Cerebellar cortex (tissue), 1 donor: ENCODE measurements at regions not wholly inside any gene's neighbourhood (a gene's known extent, or its start where the extent isn't known, plus 50 kb on each side); places are given as distances from the start of the nearest gene placed in this dataset.
A peak's percentile ranks its signal among the peaks of the same experiment; 100 is the strongest.

Experiments used
- DNase-seq: peaks from one replicate; pipeline ENCODE4 v3.0.0-alpha.2; 2015; ENCODE audit warnings: low spot score

- no peak for DNase-seq
These were observed 208.1 kb upstream of the THSD7B start for GRCh38 chr2:136557203-136557602.

DNA sequence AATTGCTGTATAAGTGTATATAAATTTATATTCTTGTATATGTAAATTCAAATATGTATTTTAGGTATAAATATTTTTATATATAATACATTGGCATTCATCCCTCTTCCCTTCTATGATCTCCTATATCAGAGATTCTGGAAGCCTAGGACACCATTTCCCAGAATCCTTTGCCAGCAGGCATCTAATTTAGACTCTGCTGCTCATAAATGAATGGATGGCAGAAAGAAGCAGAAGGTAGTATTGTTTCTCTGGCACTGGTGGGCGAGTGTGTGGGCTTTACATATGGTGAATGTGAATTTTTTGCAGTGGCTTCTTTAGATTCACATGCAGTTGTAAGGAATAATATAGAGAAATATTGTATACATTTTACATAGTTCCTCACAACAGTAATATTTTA is 215.2 kb upstream of the THSD7B start:
- no peak for DNase-seq

DNA sequence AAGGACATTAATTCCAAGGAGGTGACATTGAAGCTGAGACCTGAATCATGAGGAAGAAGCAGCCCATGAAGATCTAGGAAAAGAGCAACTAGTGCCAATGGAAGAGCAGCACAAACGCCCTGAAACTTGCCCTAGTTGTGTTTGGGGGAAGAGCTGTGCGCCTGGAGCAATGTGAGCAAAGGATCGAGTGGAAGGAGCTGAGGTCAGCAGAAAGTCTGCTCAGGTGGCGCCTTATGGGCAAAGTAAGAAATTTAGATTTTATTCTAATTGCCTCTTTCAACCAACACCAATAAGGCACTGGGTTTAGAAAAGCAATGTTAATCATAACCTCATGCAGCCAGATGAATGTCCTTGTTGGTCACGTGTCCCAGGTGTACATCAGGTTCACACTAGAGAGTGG is 226.0 kb upstream of the THSD7B start:
- DNase-seq: no peak

DNA sequence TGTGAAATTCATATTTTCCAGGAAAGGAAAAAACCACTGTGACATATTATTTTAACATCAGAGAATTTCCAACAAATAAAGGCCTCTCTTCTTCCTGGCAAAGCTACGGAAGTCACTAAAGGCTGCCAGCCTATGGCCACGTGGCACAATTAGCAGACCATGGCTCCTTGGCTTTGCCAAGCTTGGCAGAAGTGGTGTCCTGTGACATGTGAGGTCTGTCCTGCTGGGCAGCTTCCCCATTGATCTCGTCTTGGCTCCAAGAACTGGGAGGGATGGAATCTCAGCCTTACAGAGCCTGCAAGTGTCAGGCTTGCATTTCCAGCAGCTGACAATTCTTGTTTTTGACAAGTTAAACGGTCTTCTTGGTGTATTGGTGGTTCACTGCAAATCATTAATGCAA is 226.9 kb upstream of the THSD7B start:
- peak; percentile 78 for DNase-seq

GRCh38 chr2:136534811-136535210 is 230.5 kb upstream of the THSD7B start:
- DNase-seq: no peak

- no peak for DNase-seq
These were observed 233.2 kb upstream of the THSD7B start for GRCh38 chr2:136532171-136532570.

- no peak for DNase-seq
These were observed 233.6 kb upstream of the THSD7B start for GRCh38 chr2:136531731-136532130.

DNA sequence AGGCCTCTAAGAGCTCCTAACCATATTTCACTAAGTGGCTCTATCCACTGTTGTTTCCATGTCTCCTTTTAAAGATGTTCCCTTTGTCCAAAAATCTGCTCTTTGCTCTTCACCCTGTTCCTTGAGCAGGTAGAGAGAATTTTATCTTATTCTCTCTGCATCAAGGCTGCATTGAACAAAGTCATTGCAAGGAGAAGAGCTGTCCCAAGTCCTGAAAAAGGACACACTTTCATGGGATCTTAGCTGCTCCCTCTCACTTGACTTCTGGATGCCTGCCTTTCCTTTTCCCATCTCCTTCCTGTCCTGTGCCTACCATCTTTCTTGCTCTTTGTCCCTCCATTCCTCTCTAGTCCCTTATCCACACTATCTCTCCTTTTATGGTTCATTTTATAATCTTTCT is 235.2 kb upstream of the THSD7B start:
- DNase-seq: no peak

DNA sequence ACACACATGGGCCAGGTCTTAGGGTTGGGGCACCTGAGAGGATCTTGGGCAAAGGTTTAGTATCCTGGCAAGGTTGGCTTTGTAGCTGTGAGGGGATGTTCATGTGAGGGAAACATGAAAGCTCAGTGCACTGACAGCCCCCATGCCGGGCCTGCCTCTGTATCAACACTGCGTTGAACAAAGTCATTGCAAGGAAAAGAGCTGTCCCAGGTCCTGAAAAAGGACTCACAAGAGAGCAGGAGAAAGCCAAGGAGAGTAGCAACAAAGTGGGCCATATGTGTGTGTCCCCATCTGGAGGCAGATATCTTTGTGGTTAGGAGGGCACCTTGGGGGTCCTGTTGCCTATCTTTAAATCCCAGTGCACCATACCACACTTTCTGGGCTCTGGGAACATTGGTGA is 237.8 kb upstream of the THSD7B start:
- DNase-seq: no peak

- no peak for DNase-seq
These were observed 242.6 kb upstream of the THSD7B start for GRCh38 chr2:136522724-136523123.

DNA sequence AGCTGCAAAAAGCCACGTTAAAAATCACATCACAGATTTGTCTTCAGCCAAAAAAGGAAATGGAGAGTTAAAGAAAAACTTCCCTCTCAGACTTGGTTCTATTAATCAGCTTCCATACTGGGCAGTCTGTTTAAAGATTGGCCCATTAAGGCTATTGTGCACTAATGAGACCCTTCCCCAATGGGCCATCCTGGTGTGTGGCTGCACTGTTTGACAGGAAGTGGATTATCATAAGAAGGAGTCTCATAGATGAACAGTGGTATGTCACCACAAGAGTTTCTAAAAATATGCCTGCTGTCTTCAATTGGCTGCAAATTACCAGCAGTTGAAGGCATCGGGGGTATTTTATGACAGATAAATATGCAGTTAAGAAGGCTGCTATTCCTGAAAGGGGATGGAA is 247.6 kb upstream of the THSD7B start:
- no peak for DNase-seq

- no peak for DNase-seq
These were observed 255.1 kb upstream of the THSD7B start for GRCh38 chr2:136510244-136510643.

- DNase-seq: no peak
These were observed 259.9 kb upstream of the THSD7B start for GRCh38 chr2:136505462-136505861.

- no peak for DNase-seq
These were observed 262.7 kb upstream of the THSD7B start for GRCh38 chr2:136502660-136503059.

DNA sequence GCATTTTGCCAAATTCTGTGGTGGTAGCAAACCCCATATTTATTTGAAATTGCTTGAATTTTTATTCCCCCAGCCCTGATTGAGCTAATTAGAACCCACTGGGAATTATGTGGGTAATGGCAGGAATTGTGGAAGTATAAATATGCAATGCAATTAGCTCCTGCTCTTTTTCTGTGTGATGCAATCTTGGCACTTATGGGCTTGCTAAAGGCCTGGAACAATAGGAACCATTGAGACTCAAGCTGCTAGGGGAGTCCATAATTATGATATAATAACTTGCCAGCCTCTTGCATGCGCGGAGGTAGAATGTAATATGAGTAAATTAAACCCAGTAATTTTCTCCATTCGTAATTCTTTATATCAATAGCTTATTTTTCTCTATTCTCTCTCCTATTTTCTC is 267.6 kb upstream of the THSD7B start:
- DNase-seq: no peak

DNA sequence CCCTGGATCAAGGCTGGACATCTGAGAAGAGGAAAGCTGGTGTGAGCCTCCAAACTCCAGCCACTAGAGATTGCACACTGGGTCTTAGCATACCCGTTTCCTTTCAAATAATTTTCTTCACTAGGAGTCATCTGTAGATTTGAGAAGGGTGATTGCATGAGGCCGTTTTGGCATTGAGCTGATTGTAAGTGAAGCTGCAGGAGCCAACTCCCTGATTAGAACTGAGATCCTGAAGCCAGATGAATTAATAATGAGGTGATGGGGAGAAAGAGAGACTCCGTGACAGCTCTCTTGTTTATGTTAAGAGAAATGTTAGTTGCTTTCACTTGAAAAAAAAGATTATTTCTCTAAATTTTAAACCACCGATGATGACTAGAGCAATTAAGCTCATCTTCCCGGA is 268.4 kb upstream of the THSD7B start:
- DNase-seq: no peak

GRCh38 chr2:136495636-136496035 is 269.7 kb upstream of the THSD7B start:
- DNase-seq: no peak

DNA sequence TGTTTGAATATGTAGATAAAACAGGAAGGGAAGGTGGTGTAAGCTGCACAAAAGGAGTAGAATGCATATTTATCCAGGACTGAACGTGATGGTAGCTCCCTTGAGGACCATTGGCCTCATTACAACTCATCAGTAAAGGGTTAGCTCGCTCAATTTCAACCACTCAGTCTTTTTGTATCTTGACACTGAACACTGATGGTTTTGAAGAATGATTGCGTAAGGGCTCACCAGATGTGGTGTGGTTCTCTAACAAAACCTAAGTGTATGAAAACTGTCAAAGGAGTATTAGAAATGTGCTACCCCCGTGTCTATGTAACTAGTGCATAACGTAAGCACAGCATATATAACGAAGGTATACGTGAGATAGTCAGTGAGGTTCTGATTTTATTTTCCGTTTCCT is 272.4 kb upstream of the THSD7B start:
- DNase-seq: no peak

- DNase-seq: no peak
These were observed 275.2 kb upstream of the THSD7B start for GRCh38 chr2:136490100-136490499.

GRCh38 chr2:136487421-136487820 is 277.9 kb upstream of the THSD7B start:
- DNase-seq: no peak

GRCh38 chr2:136486115-136486514 is 279.2 kb upstream of the THSD7B start:
- DNase-seq: no peak

DNA sequence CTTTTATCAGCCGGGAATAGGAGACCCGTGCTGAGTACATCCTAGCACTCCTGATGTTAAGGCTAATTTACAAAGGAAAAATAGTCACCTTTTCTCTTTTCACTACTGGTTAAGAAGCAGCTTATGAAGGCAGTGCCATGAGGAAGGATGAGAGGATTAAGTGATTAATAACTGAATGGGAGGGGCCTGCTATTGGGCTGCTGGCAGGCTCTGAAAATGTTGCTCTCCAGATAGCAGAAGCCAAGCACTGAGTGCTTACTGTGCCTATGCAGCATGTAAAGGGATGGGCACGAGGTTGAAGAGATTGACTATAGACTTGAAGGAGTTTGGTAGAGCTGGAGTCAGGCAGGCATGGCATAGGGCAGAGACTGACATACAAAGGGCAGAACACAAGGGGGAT is 282.4 kb upstream of the THSD7B start:
- no peak for DNase-seq

- DNase-seq: no peak
These were observed 283.3 kb upstream of the THSD7B start for GRCh38 chr2:136482006-136482405.

- DNase-seq: no peak
These were observed 285.6 kb upstream of the THSD7B start for GRCh38 chr2:136479696-136480095.

DNA sequence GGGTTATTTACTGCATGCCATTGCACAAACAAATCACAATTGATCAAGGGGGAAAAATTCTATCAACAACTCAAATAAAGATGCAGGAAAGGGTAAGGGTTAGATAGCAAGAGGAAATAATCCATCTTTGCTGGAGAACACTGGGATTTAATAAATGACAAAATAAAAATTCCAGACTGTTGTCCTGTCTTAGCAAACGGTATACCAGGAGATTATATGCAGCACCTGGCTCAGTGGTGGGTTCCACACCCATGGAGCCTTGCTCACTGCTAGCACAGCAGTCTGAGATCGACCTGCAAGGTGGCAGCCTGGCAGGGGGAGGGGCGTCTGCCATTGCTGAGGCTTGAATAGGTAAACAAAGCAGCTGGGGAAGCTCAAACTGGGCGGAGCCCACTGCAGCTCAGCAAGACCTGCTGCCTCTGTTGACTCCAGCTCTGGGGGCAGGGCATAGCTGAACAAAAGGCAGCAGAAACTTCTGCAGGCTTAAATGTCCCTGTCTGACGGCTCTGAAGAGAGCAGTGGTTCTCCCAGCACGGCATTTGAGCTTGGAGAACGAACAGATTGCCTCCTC is 296.5 kb upstream of the THSD7B start:
- no peak for DNase-seq
